ENCODE measurements at regions not wholly inside any gene's neighbourhood (a gene's known extent, or its start where the extent isn't known, plus 50 kb on each side); places are given as distances from the start of the nearest gene placed in this dataset.

DNA sequence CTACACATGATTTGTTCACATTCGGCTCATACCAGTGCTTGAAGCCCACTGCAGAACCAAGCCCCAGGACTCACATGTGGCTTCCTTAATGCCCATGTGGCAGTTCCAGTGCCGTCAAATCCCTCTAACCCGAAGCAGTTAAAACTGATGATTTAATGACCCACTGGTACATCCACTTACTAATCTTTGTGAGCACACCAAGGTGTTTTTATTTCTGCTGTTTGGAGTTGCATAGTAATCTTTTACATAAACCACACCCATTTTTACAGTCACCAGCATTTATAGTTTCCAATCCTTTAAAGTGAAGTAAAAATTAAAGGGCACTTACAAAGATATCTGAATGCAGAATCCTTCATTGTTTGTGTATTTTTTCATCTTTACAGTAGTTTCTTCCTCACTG, 232.0 kb downstream of the ANKRD60 start:
- ChIA-PET POLR2A (ENCODE audit: unreplicated experiment) (no interaction called here), CTCF (no interaction called here)
- Histone ChIP-seq H2BK15ac (ENCODE audit: low read depth, low read length) (no peak overlapping the region), H3K79me1 (ENCODE audit: low read depth in 1 of 2, low read length in 2 of 2) (no peaks in the 10 kb centered on the region), H3K23ac (ENCODE audit: low read depth, low read length) (no peak overlapping the region), H3K56ac (ENCODE audit: extremely low read depth, insufficient read depth, low read length) (no peak overlapping the region), H4K8ac (ENCODE audit: low read depth in 2 of 2, low read length in 2 of 2) (no peak overlapping the region), H2BK5ac (ENCODE audit: low read depth, low read length, poor library complexity, severe bottlenecking) (no peak overlapping the region), H3K4me1 (ENCODE audit: control insufficient read depth, insufficient read depth, low read length) (no peaks in the 10 kb centered on the region), H4K91ac (ENCODE audit: insufficient read depth, low read depth, low read length) (no peak overlapping the region), H4K20me1 (ENCODE audit: insufficient read depth, low read length) (no peaks in the 10 kb centered on the region), H2AK9ac (replicated peaks; ENCODE audit: low read depth, low read length, poor library complexity) (no peak overlapping the region), H2BK120ac (ENCODE audit: low read depth, low read length) (no peak overlapping the region), H3K27ac (ENCODE audit: insufficient read depth, low read length) (no peak overlapping the region), H3K9me1 (ENCODE audit: insufficient read depth, low read length) (no peaks in the 10 kb centered on the region), H2AFZ (replicated peaks; ENCODE audit: low read length, poor library complexity) (no peak overlapping the region), H3K4me2 (ENCODE audit: low read depth, low read length) (no peak overlapping the region), H3K4ac (ENCODE audit: low read depth, low read length) (no peak overlapping the region), H3K36me3 (ENCODE audit: control insufficient read depth, insufficient read depth, low read length) (no peaks in the 10 kb centered on the region), H3K9ac (ENCODE audit: low read depth, low read length) (no peak overlapping the region), H2AK5ac (ENCODE audit: low read depth, low read length) (no peak overlapping the region), H3K4me3 (ENCODE audit: insufficient read depth, low read depth, low read length) (no peak overlapping the region), H2BK20ac (ENCODE audit: low read depth, low read length) (no peak overlapping the region), H3K14ac (replicated peaks; ENCODE audit: low read depth, low read length) (no peak overlapping the region), H3K27me3 (ENCODE audit: control insufficient read depth, insufficient read depth, low read length) (peaks cover under 1% of the 10 kb centered on the region; the same call in 1 of the 2 replicates), H3K18ac (ENCODE audit: low read depth, low read length) (no peak overlapping the region), H4K5ac (ENCODE audit: low read depth, low read length) (no peak overlapping the region), H3K9me3 (ENCODE audit: control insufficient read depth, insufficient read depth, low read length) (no peaks in the 10 kb centered on the region)
- ATAC-seq (ENCODE audit: low read depth) (no peak), DNase-seq (no peak)
- no TSS peak for BruUV-seq (replicated peaks)
- TF ChIP-seq SMC3 (IDR thresholded peaks at IDR 0.05; ENCODE audit: low read depth, low read length) = no peak
- no peak for TF ChIP-seq MAZ (IDR thresholded peaks at IDR 0.05; ENCODE audit: borderline replicate concordance, low read depth, low read length)
- TF ChIP-seq, protein P1, sequence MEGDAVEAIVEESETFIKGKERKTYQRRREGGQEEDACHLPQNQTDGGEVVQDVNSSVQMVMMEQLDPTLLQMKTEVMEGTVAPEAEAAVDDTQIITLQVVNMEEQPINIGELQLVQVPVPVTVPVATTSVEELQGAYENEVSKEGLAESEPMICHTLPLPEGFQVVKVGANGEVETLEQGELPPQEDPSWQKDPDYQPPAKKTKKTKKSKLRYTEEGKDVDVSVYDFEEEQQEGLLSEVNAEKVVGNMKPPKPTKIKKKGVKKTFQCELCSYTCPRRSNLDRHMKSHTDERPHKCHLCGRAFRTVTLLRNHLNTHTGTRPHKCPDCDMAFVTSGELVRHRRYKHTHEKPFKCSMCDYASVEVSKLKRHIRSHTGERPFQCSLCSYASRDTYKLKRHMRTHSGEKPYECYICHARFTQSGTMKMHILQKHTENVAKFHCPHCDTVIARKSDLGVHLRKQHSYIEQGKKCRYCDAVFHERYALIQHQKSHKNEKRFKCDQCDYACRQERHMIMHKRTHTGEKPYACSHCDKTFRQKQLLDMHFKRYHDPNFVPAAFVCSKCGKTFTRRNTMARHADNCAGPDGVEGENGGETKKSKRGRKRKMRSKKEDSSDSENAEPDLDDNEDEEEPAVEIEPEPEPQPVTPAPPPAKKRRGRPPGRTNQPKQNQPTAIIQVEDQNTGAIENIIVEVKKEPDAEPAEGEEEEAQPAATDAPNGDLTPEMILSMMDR (conservative IDR thresholded peaks at IDR 0.05; ENCODE audit: low read depth, low read length) = no peak
- no peak for TF ChIP-seq CHD1 (IDR thresholded peaks at IDR 0.05; ENCODE audit: low read depth, low read length)
- TF ChIP-seq RCOR1 (IDR thresholded peaks at IDR 0.05; ENCODE audit: insufficient replicate concordance, low read length) = no peak
- no peak for TF ChIP-seq NFE2L2 (IDR thresholded peaks at IDR 0.05; ENCODE audit: low read depth, low read length)
- TF ChIP-seq RFX5 (IDR thresholded peaks at IDR 0.05; ENCODE audit: low read depth, low read length) = no peak
- TF ChIP-seq CEBPB (IDR thresholded peaks at IDR 0.05; ENCODE audit: low read depth, low read length) = no peak
- no peak for TF ChIP-seq MXI1 (IDR thresholded peaks at IDR 0.05; ENCODE audit: borderline replicate concordance, low read depth, low read length)
- TF ChIP-seq FOS (IDR thresholded peaks at IDR 0.05; ENCODE audit: low read depth, low read length) = no peak
- TF ChIP-seq RAD21 (IDR thresholded peaks at IDR 0.05; ENCODE audit: low read length) = no peak
- TF ChIP-seq BHLHE40 (IDR thresholded peaks at IDR 0.05; ENCODE audit: low read depth, low read length) = no peak
- no peak for TF ChIP-seq POLR2A (IDR thresholded peaks at IDR 0.05; ENCODE audit: low read depth, low read length)
- TF ChIP-seq, protein P2, sequence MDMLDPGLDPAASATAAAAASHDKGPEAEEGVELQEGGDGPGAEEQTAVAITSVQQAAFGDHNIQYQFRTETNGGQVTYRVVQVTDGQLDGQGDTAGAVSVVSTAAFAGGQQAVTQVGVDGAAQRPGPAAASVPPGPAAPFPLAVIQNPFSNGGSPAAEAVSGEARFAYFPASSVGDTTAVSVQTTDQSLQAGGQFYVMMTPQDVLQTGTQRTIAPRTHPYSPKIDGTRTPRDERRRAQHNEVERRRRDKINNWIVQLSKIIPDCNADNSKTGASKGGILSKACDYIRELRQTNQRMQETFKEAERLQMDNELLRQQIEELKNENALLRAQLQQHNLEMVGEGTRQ (IDR thresholded peaks at IDR 0.05; ENCODE audit: low read depth, low read length) = no peak
- TF ChIP-seq MAFK (IDR thresholded peaks at IDR 0.05; ENCODE audit: low read depth, low read length) = no peak
- TF ChIP-seq, protein P3, sequence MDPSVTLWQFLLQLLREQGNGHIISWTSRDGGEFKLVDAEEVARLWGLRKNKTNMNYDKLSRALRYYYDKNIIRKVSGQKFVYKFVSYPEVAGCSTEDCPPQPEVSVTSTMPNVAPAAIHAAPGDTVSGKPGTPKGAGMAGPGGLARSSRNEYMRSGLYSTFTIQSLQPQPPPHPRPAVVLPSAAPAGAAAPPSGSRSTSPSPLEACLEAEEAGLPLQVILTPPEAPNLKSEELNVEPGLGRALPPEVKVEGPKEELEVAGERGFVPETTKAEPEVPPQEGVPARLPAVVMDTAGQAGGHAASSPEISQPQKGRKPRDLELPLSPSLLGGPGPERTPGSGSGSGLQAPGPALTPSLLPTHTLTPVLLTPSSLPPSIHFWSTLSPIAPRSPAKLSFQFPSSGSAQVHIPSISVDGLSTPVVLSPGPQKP (IDR thresholded peaks at IDR 0.05; ENCODE audit: borderline replicate concordance, low read depth, low read length) = no peak
- in situ Hi-C loops (cut with MboI; ENCODE audit: low sequenced_read_pairs) = no loop called here
- intact Hi-C loops (cut with micrococcal nuclease) = no loop called here
- no CpG with 5 or more reads among the region's 3 CpGs for WGBS, 2 experiments (ENCODE audit: extremely low coverage in 2 of 2, insufficient read length in 1 of 2)
- dilution Hi-C loops (cut with HindIII; ENCODE audit: low sequenced_read_pairs, unreplicated experiment) = no loop called here

Measured in IMR-90 (cell line).